OCI-LY3 (cell line): ENCODE measurements at regions not wholly inside any gene's neighbourhood (a gene's known extent, or its start where the extent isn't known, plus 50 kb on each side); places are given as distances from the start of the nearest gene placed in this dataset.

ENCODE experiments used
- H2AFZ ChIP-seq: fragments of 200-600, 300-600 bp; shearing (Covaris generic); 2 replicates; pipeline ENCODE4 v1.6.0; 2014; ENCODE audit warnings: antibody characterized with exemption, low read depth, low read length
- H3K27ac ChIP-seq: fragments of 200-600, 300-600 bp; sonication (generic); 2 replicates; pipeline ENCODE4 v1.5.1; 2014; ENCODE audit warnings: mild to moderate bottlenecking, low read length, moderate library complexity, mixed read lengths
- H3K27me3 ChIP-seq: fragments of 200-600, 300-600 bp; sonication (generic); 2 replicates; pipeline ENCODE4 v1.6.1; 2014; ENCODE audit warnings: low read depth, low read length, mixed read lengths
- H3K36me3 ChIP-seq: fragments of 200-600, 300-600 bp; sonication (generic); replicated peaks from 2 replicates; pipeline ENCODE3; 2014; ENCODE audit warnings: low read depth, low read length, mixed read lengths
- H3K4me1 ChIP-seq: fragments of 300-600, 200-600 bp; sonication (generic); 2 replicates; pipeline ENCODE4 v1.6.1; 2014; ENCODE audit warnings: low read length, mixed read lengths
- H3K4me2 ChIP-seq: fragments of 200-600, 300-600 bp; sonication (generic); 2 replicates; pipeline ENCODE4 v1.6.1; 2014; ENCODE audit warnings: low read length, mixed read lengths
- H3K4me3 ChIP-seq: fragments of 300-600, 200-600 bp; sonication (generic); 2 replicates; pipeline ENCODE4 v1.5.1; 2014; ENCODE audit warnings: antibody characterized with exemption, mild to moderate bottlenecking, low read length, moderate library complexity
- H3K79me2 ChIP-seq: fragments of 300-600, 200-600 bp; shearing (Covaris generic); 2 replicates; pipeline ENCODE4 v1.6.1; 2014; ENCODE audit warnings: mild to moderate bottlenecking, low read length, mixed read lengths
- H3K9ac ChIP-seq: fragments of 300-600, 200-600 bp; shearing (Covaris generic); 2 replicates; pipeline ENCODE4 v1.6.0; 2014; ENCODE audit warnings: mild to moderate bottlenecking, low read length, moderate library complexity
- H3K9me3 ChIP-seq: fragments of 200-600, 300-600 bp; shearing (Covaris generic); 2 replicates; pipeline ENCODE4 v1.6.1; 2014; ENCODE audit warnings: low read length, mixed read lengths; ENCODE audit not compliant: insufficient read depth
- H4K20me1 ChIP-seq: fragments of 200-600, 300-600 bp; sonication (generic); 2 replicates; pipeline ENCODE4 v1.6.1; 2016; ENCODE audit warnings: low read length, mixed read lengths; ENCODE audit not compliant: insufficient read depth
- EZH2phosphoT487 ChIP-seq: fragments of 200-600 bp; shearing (Covaris generic); IDR thresholded peaks from 2 replicates; pipeline ENCODE4 v1.6.1; 2018; ENCODE audit warnings: antibody characterized with exemption, mixed run types, low read depth
- TF ChIP-seq, protein P1 (sequence below): fragments of 200-600, 300-600 bp; sonication (generic); IDR thresholded peaks from 2 replicates; pipeline ENCODE4 v1.5.1; 2014; ENCODE audit warnings: antibody characterized with exemption, low read length, low read depth

DNA sequence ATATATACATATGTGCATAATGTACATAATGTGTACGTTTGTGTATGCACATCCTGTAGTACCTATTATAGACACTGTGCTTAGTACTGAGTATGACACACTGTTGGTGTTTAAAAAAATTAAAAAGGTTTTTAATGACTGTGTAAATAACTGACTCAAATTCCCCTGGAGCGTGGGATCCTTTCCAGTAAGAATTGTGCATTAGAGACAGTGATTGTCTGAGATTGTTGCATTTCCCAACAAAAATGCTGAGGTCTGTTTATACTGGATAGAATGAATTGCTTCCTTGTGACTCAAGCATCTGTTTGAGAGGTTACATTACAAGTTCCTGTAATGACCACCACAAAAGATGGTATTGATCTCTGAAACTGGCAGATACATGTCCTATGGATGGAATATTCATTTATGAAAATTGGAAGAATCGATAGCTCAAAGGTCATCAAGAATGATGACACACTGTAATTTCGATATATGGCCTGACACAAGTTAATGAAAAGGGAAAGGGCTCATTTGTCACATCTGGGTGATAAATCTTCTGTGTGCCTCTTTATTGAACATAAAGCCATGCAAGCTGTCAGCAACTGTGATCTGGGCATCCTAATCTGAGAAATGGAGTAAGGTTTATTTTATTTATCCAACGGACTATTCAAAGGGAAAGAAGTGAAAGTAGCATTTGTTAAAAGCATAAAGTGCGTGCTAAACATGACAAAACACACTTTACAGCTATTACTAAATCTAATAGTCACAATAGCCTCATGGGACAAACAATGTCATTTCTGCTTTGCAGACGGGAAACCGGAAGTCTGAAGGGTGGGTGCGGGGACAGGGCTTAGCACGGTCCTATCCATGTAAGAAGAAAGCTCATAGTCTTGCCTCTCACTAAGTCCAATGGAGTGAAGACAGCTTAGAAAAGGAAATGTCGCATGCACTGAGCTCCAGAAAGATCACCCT, 228.8 kb downstream of the CDH11 start:
- TF ChIP-seq, protein P1, sequence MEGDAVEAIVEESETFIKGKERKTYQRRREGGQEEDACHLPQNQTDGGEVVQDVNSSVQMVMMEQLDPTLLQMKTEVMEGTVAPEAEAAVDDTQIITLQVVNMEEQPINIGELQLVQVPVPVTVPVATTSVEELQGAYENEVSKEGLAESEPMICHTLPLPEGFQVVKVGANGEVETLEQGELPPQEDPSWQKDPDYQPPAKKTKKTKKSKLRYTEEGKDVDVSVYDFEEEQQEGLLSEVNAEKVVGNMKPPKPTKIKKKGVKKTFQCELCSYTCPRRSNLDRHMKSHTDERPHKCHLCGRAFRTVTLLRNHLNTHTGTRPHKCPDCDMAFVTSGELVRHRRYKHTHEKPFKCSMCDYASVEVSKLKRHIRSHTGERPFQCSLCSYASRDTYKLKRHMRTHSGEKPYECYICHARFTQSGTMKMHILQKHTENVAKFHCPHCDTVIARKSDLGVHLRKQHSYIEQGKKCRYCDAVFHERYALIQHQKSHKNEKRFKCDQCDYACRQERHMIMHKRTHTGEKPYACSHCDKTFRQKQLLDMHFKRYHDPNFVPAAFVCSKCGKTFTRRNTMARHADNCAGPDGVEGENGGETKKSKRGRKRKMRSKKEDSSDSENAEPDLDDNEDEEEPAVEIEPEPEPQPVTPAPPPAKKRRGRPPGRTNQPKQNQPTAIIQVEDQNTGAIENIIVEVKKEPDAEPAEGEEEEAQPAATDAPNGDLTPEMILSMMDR, result no peak
- TF ChIP-seq EZH2phosphoT487, result no peak
- no peak overlapping the region for H3K9ac ChIP-seq
- H3K36me3 ChIP-seq, result no peaks in the 10 kb centered on the region
- H3K9me3 ChIP-seq, result no peaks in the 10 kb centered on the region
- H3K27me3 ChIP-seq, result no peaks in the 10 kb centered on the region
- no peak overlapping the region for H3K4me3 ChIP-seq
- H2AFZ ChIP-seq, result no peak overlapping the region
- no peaks in the 10 kb centered on the region for H3K4me1 ChIP-seq
- no peaks in the 10 kb centered on the region for H3K79me2 ChIP-seq
- H3K4me2 ChIP-seq, result no peak overlapping the region
- H3K27ac ChIP-seq, result no peak overlapping the region
- no peaks in the 10 kb centered on the region for H4K20me1 ChIP-seq

DNA sequence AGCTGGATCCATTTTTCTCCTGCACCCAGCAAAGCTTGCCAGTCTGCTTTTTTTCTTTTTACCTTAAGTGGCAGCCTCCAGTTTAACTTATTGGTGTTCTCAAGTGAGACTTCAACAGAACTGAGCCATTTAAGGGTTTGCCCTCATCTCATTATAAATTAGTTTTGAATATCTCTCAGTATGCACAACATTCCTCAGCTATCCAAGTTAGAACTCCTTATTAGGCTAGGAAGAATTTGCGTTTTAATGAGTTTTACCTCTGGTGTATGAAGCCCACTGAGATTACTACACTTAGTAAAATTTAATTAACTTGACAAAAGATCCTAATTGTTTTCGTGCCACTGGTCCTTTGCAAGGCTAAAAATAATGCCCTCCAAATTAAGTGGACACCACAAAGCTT, 232.4 kb downstream of the CDH11 start:
- no peaks in the 10 kb centered on the region for H3K9me3 ChIP-seq
- H2AFZ ChIP-seq, result no peak overlapping the region

DNA sequence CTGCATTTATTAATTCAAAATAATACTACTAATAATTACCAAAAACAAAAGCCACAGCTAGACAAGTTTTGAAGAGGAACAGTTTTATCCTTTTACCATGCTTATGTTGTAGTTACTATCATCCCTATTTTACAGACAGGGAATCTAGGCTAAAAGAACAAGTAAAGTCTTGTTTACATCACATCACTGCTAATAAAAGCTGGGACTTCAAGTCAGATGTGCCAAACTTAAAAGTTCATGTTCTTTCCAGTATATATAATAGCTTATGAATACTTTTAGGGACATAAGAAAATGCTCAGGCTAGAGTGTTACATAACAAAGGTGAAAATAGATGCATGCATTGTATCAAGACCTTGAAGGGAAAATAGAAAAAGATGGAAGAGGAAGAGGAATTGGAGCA, 234.2 kb downstream of the CDH11 start:
- Histone ChIP-seq H3K27me3 (no peaks in the 10 kb centered on the region), H3K4me2 (no peak overlapping the region), H4K20me1 (no peaks in the 10 kb centered on the region), H3K27ac (no peak overlapping the region), H3K4me3 (no peak overlapping the region), H3K36me3 (no peaks in the 10 kb centered on the region), H3K9ac (no peak overlapping the region), H2AFZ (no peak overlapping the region), H3K79me2 (no peaks in the 10 kb centered on the region), H3K9me3 (no peaks in the 10 kb centered on the region), H3K4me1 (no peaks in the 10 kb centered on the region)
- TF ChIP-seq, protein P1, result no peak

More for the DNA sequence above, 232.4 kb downstream of the CDH11 start:
- Histone ChIP-seq H3K27me3 (no peaks in the 10 kb centered on the region), H3K27ac (no peak overlapping the region), H3K4me2 (no peak overlapping the region), H3K4me3 (no peak overlapping the region), H3K4me1 (no peaks in the 10 kb centered on the region), H3K79me2 (no peaks in the 10 kb centered on the region), H3K9ac (no peak overlapping the region), H4K20me1 (no peaks in the 10 kb centered on the region), H3K36me3 (no peaks in the 10 kb centered on the region)
- TF ChIP-seq, protein P1, result no peak
- no peak for TF ChIP-seq EZH2phosphoT487

DNA sequence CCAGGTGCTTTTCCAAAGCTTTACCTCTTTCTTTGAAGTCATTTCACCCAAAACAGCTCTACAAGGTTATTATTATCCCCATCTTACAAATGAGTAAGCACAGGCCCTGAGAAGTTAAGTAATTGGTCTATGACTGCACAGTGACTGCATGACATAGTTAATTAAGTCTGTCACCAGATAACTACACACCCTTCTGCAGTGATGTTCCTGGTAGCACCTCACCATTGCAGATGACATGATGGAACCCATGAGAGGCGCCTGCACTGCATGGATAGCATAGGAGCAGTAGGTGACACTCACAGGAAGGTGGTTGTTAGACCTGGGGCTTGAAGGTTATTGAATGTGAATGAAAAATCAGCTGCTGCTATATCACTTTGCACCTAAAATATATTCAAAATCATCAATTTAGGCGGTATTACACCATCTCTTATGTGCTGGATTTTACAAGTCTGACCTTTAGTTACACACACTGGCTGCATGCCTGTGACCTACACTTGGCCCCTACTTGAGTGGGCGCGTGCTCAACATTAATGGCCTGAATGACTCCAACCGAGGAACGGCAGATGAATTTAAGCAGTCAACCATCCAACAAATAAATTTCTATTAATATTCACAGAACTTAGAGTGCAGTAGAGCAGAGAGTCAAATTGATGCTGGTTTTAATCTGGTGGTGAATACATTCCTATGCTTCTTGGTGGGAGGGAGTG, 239.6 kb downstream of the CDH11 start:
- Histone ChIP-seq H3K4me1 (no peaks in the 10 kb centered on the region), H3K27me3 (no peaks in the 10 kb centered on the region), H3K27ac (no peak overlapping the region), H2AFZ (no peak overlapping the region), H3K9ac (no peak overlapping the region), H3K4me2 (no peak overlapping the region), H3K9me3 (no peaks in the 10 kb centered on the region), H3K4me3 (no peak overlapping the region), H3K36me3 (no peaks in the 10 kb centered on the region), H4K20me1 (no peaks in the 10 kb centered on the region), H3K79me2 (no peaks in the 10 kb centered on the region)
- TF ChIP-seq, protein P1, result no peak
- TF ChIP-seq EZH2phosphoT487, result no peak
